Transverse colon (tissue), 4 donors: ENCODE measurements at regions not wholly inside any gene's neighbourhood (a gene's known extent, or its start where the extent isn't known, plus 50 kb on each side); places are given as distances from the start of the nearest gene placed in this dataset.

Experiments used
- DNase-seq: peaks from one replicate; pipeline ENCODE4 v3.0.0-alpha.2; 2019
- H3K27ac ChIP-seq, 4 donors: fragments of 200-600 bp; sonication (generic); 2 replicates each; pipeline ENCODE4 v1.5.1; 2016 to 2018; ENCODE audit warnings: inconsistent platforms in 4 of 4
- H3K27me3 ChIP-seq: fragments of 200-600 bp; sonication (generic); 2 replicates; pipeline ENCODE4 v1.5.1; 2017; ENCODE audit warnings: inconsistent platforms
- H3K36me3 ChIP-seq, 4 donors: fragments of 200-600 bp; sonication (generic); 2 replicates each; pipeline ENCODE4 v1.5.1; 2017 to 2019; ENCODE audit warnings: inconsistent platforms in 4 of 4
- H3K4me1 ChIP-seq, 4 donors: fragments of 200-600 bp; sonication (generic); 2 replicates each; pipeline ENCODE4 v1.5.1; 2017 to 2020; ENCODE audit warnings: inconsistent platforms in 4 of 4
- H3K4me3 ChIP-seq, 4 donors: fragments of 200-600 bp; sonication (generic); 1 replicate in 1 of 4; 2 replicates in 3 of 4; pipeline versions ENCODE4 v1.5.1 to v1.6.1; 2017 to 2019; ENCODE audit warnings: inconsistent platforms in 4 of 4
- H3K9me3 ChIP-seq, 2 donors: fragments of 200-600 bp; sonication (generic); 2 replicates each; pipeline ENCODE4 v1.5.1; 2017 to 2019; ENCODE audit warnings: inconsistent platforms in 2 of 2
- EP300 ChIP-seq: sonication (generic); formaldehyde crosslinking; IDR thresholded peaks from one replicate; pipeline ENCODE4 v1.6.1; 2017; ENCODE audit warnings: antibody characterized with exemption, low read depth
- POLR2A ChIP-seq: fragments of 450-650 bp; IDR thresholded peaks from one replicate; pipeline ENCODE4 v1.6.1; 2016; ENCODE audit warnings: antibody characterized with exemption, mild to moderate bottlenecking, moderate library complexity
- POLR2AphosphoS5 ChIP-seq, 3 donors: sonication (generic); formaldehyde crosslinking; IDR thresholded peaks; one replicate each; pipeline ENCODE4 v1.6.1; 2016; ENCODE audit warnings: antibody characterized with exemption in 3 of 3
- WGBS, 2 donors: methylation state at CpG; one replicate each; pipeline ENCODE4 v1.1.5; 2018; ENCODE audit warnings: low coverage in 1 of 2; 5-methylcytosine and 5-hydroxymethylcytosine counted together
- in situ Hi-C, 4 donors: fragments of 200-750 bp; cut with MboI; loops; one replicate each; pipeline versions ENCODE4 v1.15.0 to v1.15.1; 2017; ENCODE audit warnings: low sequenced_read_pairs in 3 of 4, low pct_ligation_motif_present in 1 of 4, low pct_unique_long_range_greater_than_20kb in 1 of 4
- intact Hi-C: fragments of 100-400 bp; cut with DNase I; formaldehyde crosslinking; loops from one replicate; pipeline ENCODE4 v1.15.1; 2023; ENCODE audit warnings: low total_unique reads
- TF ChIP-seq, protein P1 (sequence below), 5 experiments: fragments of 200-600 bp in 3 of 5; fragments of 450-650 bp in 2 of 5; sonication (generic) in 3 of 5; IDR thresholded peaks; 1 replicate in 2 of 5; 2 replicates in 3 of 5; pipeline ENCODE4 v1.5.1; 2016 to 2017; ENCODE audit warnings: antibody characterized with exemption in 5 of 5, inconsistent platforms in 3 of 5, mild to moderate bottlenecking in 2 of 5, moderate library complexity in 1 of 5

DNA sequence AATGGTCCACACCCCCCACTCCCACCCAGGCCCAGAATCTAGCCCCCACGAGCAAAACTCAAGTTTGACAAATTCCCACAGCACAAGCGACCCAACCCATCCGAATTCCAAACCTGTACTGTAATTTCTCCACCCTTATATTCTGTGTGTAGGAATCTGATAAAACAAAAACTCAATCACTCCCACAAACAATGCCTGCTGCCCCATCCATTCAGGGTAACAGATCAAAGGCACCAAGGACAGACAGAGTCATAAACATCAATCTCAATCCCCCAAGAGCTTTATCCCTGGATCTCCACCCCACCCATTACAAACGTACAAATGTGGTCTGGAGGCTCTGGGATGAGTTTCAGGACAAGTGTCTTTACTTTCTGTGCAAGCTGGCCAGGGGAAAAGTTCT lies 157.8 kb downstream of the AXIN2 start:
- H3K36me3 ChIP-seq: no peaks in the 10 kb centered on the region
- no peak overlapping the region for H3K27ac ChIP-seq
- no peaks in the 10 kb centered on the region for H3K4me1 ChIP-seq
- no peaks in the 10 kb centered on the region for H3K9me3 ChIP-seq
- WGBS, 2 donors: 48 to 61% methylated on average over 4 of the region's 4 CpGs
- no peaks in the 10 kb centered on the region for H3K27me3 ChIP-seq
- in situ Hi-C loops (no loop called here), intact Hi-C loops (no loop called here)
- DNase-seq: no peak
- no peak for TF ChIP-seq POLR2A
- TF ChIP-seq, protein P1, sequence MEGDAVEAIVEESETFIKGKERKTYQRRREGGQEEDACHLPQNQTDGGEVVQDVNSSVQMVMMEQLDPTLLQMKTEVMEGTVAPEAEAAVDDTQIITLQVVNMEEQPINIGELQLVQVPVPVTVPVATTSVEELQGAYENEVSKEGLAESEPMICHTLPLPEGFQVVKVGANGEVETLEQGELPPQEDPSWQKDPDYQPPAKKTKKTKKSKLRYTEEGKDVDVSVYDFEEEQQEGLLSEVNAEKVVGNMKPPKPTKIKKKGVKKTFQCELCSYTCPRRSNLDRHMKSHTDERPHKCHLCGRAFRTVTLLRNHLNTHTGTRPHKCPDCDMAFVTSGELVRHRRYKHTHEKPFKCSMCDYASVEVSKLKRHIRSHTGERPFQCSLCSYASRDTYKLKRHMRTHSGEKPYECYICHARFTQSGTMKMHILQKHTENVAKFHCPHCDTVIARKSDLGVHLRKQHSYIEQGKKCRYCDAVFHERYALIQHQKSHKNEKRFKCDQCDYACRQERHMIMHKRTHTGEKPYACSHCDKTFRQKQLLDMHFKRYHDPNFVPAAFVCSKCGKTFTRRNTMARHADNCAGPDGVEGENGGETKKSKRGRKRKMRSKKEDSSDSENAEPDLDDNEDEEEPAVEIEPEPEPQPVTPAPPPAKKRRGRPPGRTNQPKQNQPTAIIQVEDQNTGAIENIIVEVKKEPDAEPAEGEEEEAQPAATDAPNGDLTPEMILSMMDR (IDR thresholded peaks at IDR 0.05): no peak
- no peak for TF ChIP-seq POLR2AphosphoS5 (IDR thresholded peaks at IDR 0.05)
- no peak for TF ChIP-seq EP300
- no peak overlapping the region for H3K4me3 ChIP-seq

DNA sequence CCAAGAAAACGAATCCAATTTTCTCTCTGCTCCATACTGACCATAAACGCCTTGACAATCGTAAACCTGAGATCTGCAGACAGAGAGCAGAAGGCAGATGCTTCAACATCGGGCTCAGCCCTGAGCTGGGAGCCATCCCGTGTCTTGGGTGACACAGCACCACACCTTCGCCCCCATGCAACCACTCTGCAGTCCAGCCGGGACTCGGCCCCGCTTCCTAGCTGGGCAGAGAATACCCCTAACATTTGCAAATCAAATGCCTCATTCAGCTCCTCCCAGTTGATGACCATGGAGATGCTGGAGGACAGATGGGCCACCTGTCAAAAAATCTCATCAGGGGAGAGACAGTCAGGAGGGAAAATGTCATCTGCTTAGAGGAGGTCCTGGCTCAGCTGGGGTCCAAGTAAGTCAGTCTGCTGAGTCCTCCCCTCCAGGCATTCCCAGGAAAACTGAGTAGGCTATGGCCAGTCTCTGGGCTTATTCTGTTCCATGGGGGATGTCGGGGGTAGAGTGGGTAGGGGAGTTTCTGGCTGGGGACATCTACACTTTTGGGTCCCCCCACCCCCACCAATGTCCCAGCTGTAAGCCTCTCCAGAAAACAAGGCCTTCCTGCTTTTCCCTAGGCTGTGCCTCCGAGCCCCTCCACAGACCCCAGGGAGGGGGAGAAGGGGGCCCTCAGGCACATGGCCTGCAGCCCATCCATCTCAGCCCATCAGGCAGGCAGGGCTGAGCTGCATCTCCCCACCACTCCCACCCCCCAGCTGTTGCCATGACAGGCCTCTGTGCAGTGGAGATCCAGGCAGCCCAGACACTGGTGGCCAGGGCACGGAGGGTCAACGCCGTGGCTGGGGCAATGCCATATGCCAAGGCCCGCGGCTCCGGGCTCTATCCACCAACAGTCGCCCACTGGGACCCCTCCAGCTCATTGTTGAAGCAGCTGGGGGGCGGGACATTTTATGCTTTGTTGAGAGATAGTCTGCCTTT lies 158.6 kb downstream of the AXIN2 start:
- H3K27ac ChIP-seq: no peak overlapping the region
- H3K4me1 ChIP-seq: no peaks in the 10 kb centered on the region
- no peaks in the 10 kb centered on the region for H3K9me3 ChIP-seq
- no peak overlapping the region for H3K4me3 ChIP-seq
- DNase-seq: no peak
- intact Hi-C loops: no loop called here
- WGBS, 2 donors: 80 to 88% methylated on average over 3 to 18 of the region's 19 CpGs
- TF ChIP-seq EP300: no peak
- TF ChIP-seq, protein P1 (IDR thresholded peaks at IDR 0.05): no peak
- no peak for TF ChIP-seq POLR2A
- TF ChIP-seq POLR2AphosphoS5 (IDR thresholded peaks at IDR 0.05): no peak
- H3K36me3 ChIP-seq: no peaks in the 10 kb centered on the region
- H3K27me3 ChIP-seq: no peaks in the 10 kb centered on the region
- in situ Hi-C loops: no loop called here

DNA sequence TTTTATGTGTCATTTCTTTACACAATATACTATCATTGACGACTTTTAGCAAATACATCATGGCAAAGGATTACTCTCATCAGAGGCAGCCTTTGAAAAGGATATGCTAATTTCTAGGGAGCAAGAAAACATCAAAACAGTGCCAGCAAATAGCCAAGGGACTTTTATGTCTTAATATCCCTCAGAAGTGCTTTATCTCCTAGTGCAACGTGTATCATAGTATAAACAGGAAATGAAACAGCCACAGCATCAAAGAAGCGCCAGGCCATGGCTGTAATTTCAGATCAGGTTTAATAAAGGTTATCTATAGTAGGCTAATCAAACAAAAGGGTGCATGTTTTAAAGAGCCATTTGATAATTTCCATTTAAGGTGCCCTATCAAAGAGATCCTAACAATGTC lies 159.9 kb downstream of the AXIN2 start:
- 30 to 35% methylated on average over 3 of the region's 3 CpGs for WGBS, 2 donors
- in situ Hi-C loops: no loop called here
- no peak for DNase-seq
- no peaks in the 10 kb centered on the region for H3K4me1 ChIP-seq
- intact Hi-C loops: no loop called here
- H3K36me3 ChIP-seq: no peaks in the 10 kb centered on the region
- no peaks in the 10 kb centered on the region for H3K27me3 ChIP-seq
- no peak overlapping the region for H3K27ac ChIP-seq
- H3K9me3 ChIP-seq: no peaks in the 10 kb centered on the region
- TF ChIP-seq, protein P1 (IDR thresholded peaks at IDR 0.05): no peak
- TF ChIP-seq EP300 (no peak), POLR2A (no peak), POLR2AphosphoS5 (IDR thresholded peaks at IDR 0.05) (no peak)
- no peak overlapping the region for H3K4me3 ChIP-seq

DNA sequence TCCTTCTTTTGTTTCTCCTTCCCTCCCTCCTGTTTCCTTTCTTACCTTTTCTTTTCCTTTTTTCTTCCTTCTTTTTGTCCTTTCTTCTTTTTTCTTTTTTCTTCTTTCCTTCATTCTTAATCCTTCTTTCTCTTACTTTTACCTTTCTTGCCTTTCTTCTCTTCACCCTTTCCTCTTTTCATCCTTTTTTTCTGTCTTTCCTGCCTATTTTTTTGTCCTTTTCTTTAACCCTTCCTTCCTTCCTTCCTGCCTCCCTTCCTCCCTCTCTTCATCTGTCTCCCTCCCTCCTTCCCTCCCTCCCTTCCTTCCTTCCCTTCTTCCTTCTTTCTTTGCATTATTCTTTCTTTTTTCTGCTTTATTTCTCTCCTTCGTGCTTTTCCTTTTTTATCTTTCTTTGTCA lies 160.7 kb downstream of the AXIN2 start:
- 81 to 90% methylated on average over 1 of the region's 1 CpG for WGBS, 2 donors
- TF ChIP-seq POLR2AphosphoS5 (IDR thresholded peaks at IDR 0.05): no peak
- no peak for TF ChIP-seq EP300
- TF ChIP-seq, protein P1 (IDR thresholded peaks at IDR 0.05): no peak
- TF ChIP-seq POLR2A: no peak
- Histone ChIP-seq H3K36me3 (no peaks in the 10 kb centered on the region), H3K4me3 (no peak overlapping the region), H3K9me3 (no peaks in the 10 kb centered on the region), H3K27ac (no peak overlapping the region), H3K27me3 (no peaks in the 10 kb centered on the region), H3K4me1 (no peaks in the 10 kb centered on the region)
- in situ Hi-C loops (no loop called here), intact Hi-C loops (no loop called here)
- no peak for DNase-seq
